PC-9 (cell line): ENCODE measurements at regions not wholly inside any gene's neighbourhood (a gene's known extent, or its start where the extent isn't known, plus 50 kb on each side); places are given as distances from the start of the nearest gene placed in this dataset.

ENCODE experiments used
- BruUV-seq: library from RNA; stranded (reverse); fragments of 400-500 nt; replicated peaks from 2 replicates; lab custom pipeline; 2021; lab: Mats Ljungman, UMichigan
- CTCF ChIA-PET: fragments of 300-600 bp; sonication (Branson Sonifier 250); formaldehyde crosslinking; loops from one replicate; lab custom pipeline; 2022; ENCODE audit warnings: antibody characterized with exemption; lab: Charles Lee
- POLR2A ChIA-PET: fragments of 300-600 bp; sonication (Branson Sonifier 250); formaldehyde crosslinking; loops from one replicate; lab custom pipeline; 2022; ENCODE audit warnings: antibody characterized with exemption; ENCODE audit not compliant: unreplicated experiment; lab: Charles Lee
- DNase-seq, 2 experiments: peaks; one replicate each; pipeline versions ENCODE4 v3.0.0 to v3.0.0-alpha.2; 2015 to 2022; ENCODE audit warnings: mixed read lengths in 1 of 2
- H2AFZ ChIP-seq: fragments of 200-600 bp; sonication (generic); 2 replicates; pipeline ENCODE4 v1.8.1; 2017; ENCODE audit warnings: antibody characterized with exemption
- H3F3A ChIP-seq: fragments of 200-600 bp; sonication (generic); 2 replicates; pipeline ENCODE4 v1.8.1; 2017; ENCODE audit warnings: antibody characterized with exemption, mild to moderate bottlenecking, low read depth; ENCODE audit not compliant: insufficient read depth
- H3K27ac ChIP-seq: fragments of 200-600 bp; sonication (generic); 2 replicates; pipeline ENCODE4 v1.6.1; 2016; ENCODE audit warnings: mixed run types
- H3K27me3 ChIP-seq: fragments of 200-600 bp; sonication (generic); 2 replicates; pipeline ENCODE4 v1.6.1; 2016; ENCODE audit warnings: low read depth, mixed run types; ENCODE audit not compliant: insufficient read depth
- H3K36me3 ChIP-seq: fragments of 200-600 bp; sonication (generic); 2 replicates; pipeline ENCODE4 v1.6.1; 2016; ENCODE audit warnings: low read depth, mixed run types
- H3K4me1 ChIP-seq: fragments of 200-600 bp; sonication (generic); replicated peaks from 2 replicates; pipeline ENCODE4 v1.6.1; 2016; ENCODE audit warnings: mixed run types; ENCODE audit not compliant: insufficient read depth
- H3K4me2 ChIP-seq: fragments of 200-600 bp; sonication (generic); 2 replicates; pipeline ENCODE4 v1.6.1; 2017; ENCODE audit warnings: mixed run types
- H3K4me3 ChIP-seq: fragments of 200-600 bp; sonication (generic); 2 replicates; pipeline ENCODE4 v1.6.1; 2016; ENCODE audit warnings: mixed run types
- H3K79me2 ChIP-seq: fragments of 200-600 bp; sonication (generic); 2 replicates; pipeline ENCODE4 v1.6.1; 2017; ENCODE audit warnings: low read depth, mixed run types
- H3K9me2 ChIP-seq: fragments of 200-600 bp; sonication (generic); 2 replicates; pipeline ENCODE4 v1.8.1; 2017; ENCODE audit warnings: mild to moderate bottlenecking; ENCODE audit not compliant: insufficient read depth
- H3K9me3 ChIP-seq: fragments of 200-600 bp; sonication (generic); 2 replicates; pipeline ENCODE4 v1.8.1; 2016; ENCODE audit warnings: low read depth; ENCODE audit not compliant: insufficient read depth
- H4K20me1 ChIP-seq: fragments of 200-600 bp; sonication (generic); 2 replicates; pipeline ENCODE4 v1.8.1; 2017; ENCODE audit not compliant: insufficient read depth
- CTCF ChIP-seq: fragments of 200-600 bp; sonication (generic); conservative IDR thresholded peaks from 2 replicates; pipeline ENCODE4 v1.6.1; 2017; ENCODE audit warnings: mixed run types, antibody characterized with exemption, mild to moderate bottlenecking, moderate library complexity
- EZH2 ChIP-seq: fragments of 200-600 bp; sonication (generic); IDR thresholded peaks from 2 replicates; pipeline ENCODE4 v1.8.0; 2017; ENCODE audit warnings: antibody characterized with exemption, low read depth
- intact Hi-C: fragments of 100-400 bp; cut with micrococcal nuclease; formaldehyde crosslinking; loops from one replicate; pipeline ENCODE4 v1.10.0; 2022; ENCODE audit not compliant: unreplicated experiment

GRCh38 chr18:44520981-44521667 lies 159.6 kb upstream of the SETBP1 start:
- POLR2A ChIA-PET = no interaction called here
- no peak overlapping the region for H2AFZ ChIP-seq
- no peaks in the 10 kb centered on the region for H3K27me3 ChIP-seq
- H3K9me2 ChIP-seq = no peaks in the 10 kb centered on the region
- intact Hi-C loops = no loop called here
- H3F3A ChIP-seq = peaks cover 8% of the 10 kb centered on the region; the same call in 1 of the 2 replicates
- DNase-seq = no peak
- CTCF ChIA-PET = no interaction called here
- no TSS peak for BruUV-seq
- H3K4me2 ChIP-seq = no peak overlapping the region
- no peak overlapping the region for H3K27ac ChIP-seq
- H3K36me3 ChIP-seq = no peaks in the 10 kb centered on the region
- H4K20me1 ChIP-seq = no peaks in the 10 kb centered on the region
- H3K79me2 ChIP-seq = no peaks in the 10 kb centered on the region
- no peak overlapping the region for H3K4me3 ChIP-seq
- no peaks in the 10 kb centered on the region for H3K9me3 ChIP-seq
- peaks cover 12% of the 10 kb centered on the region for H3K4me1 ChIP-seq
- no peak for TF ChIP-seq CTCF
- no peak for TF ChIP-seq EZH2

GRCh38 chr18:44521668-44522022 lies 159.0 kb upstream of the SETBP1 start:
- Histone ChIP-seq H3K79me2 (no peaks in the 10 kb centered on the region), H3K9me3 (no peaks in the 10 kb centered on the region), H3K9me2 (no peaks in the 10 kb centered on the region), H3K4me2 (no peak overlapping the region), H3K4me1 (peaks cover 12% of the 10 kb centered on the region), H3K27ac (no peak overlapping the region), H3K4me3 (no peak overlapping the region), H3F3A (peaks cover 8% of the 10 kb centered on the region; the same call in 1 of the 2 replicates), H3K27me3 (no peaks in the 10 kb centered on the region), H4K20me1 (no peaks in the 10 kb centered on the region), H2AFZ (no peak overlapping the region), H3K36me3 (no peaks in the 10 kb centered on the region)
- intact Hi-C loops = no loop called here
- no TSS peak for BruUV-seq
- ChIA-PET CTCF (no interaction called here), POLR2A (no interaction called here)
- DNase-seq = no peak
- TF ChIP-seq CTCF (no peak), EZH2 (no peak)

GRCh38 chr18:44526705-44527415 lies 153.8 kb upstream of the SETBP1 start:
- no peaks in the 10 kb centered on the region for H4K20me1 ChIP-seq
- no peaks in the 10 kb centered on the region for H3K9me3 ChIP-seq
- no peaks in the 10 kb centered on the region for H3F3A ChIP-seq
- H3K27me3 ChIP-seq = no peaks in the 10 kb centered on the region
- H3K4me3 ChIP-seq = no peak overlapping the region
- DNase-seq = no peak
- no TSS peak for BruUV-seq
- no peaks in the 10 kb centered on the region; the same call in 1 of the 2 replicates for H3K9me2 ChIP-seq
- CTCF ChIA-PET = no interaction called here
- no peak overlapping the region for H2AFZ ChIP-seq
- H3K79me2 ChIP-seq = no peaks in the 10 kb centered on the region
- POLR2A ChIA-PET = no interaction called here
- no peaks in the 10 kb centered on the region for H3K36me3 ChIP-seq
- H3K4me2 ChIP-seq = no peak overlapping the region
- H3K27ac ChIP-seq = no peak overlapping the region
- H3K4me1 ChIP-seq = no peaks in the 10 kb centered on the region
- no peak for TF ChIP-seq CTCF
- no peak for TF ChIP-seq EZH2
- intact Hi-C loops = no loop called here
